ENCODE measurements at regions not wholly inside any gene's neighbourhood (a gene's known extent, or its start where the extent isn't known, plus 50 kb on each side); places are given as distances from the start of the nearest gene placed in this dataset.
A peak's percentile ranks its signal among the peaks of the same experiment; 100 is the strongest.

- peaks cover 0 to 1% (median 0%) of the 10 kb centered on the region in 5 donors for H3K36me3 Mint-ChIP-seq
- H3K4me3 ChIP-seq (ENCODE audit: low read length), result no peak overlapping the region
- peaks cover 0 to 13% (median 2%) of the 10 kb centered on the region in 11 donors for H3K9me3 Mint-ChIP-seq
- ChIA-PET CTCF (interaction anchor here (0.7 kb wide), 1 partner anchor 21 kb away, joined by 6 read pairs; no protein-coding TSS in a partner anchor), POLR2A (no interaction called here)
- no peak overlapping the region for H3K27ac ChIP-seq (ENCODE audit: low read depth, low read length)
- no peak for DNase-seq
- peaks cover 0 to 10% (median 5%) of the 10 kb centered on the region in 5 donors for H3K27me3 Mint-ChIP-seq
- H3K4me1 Mint-ChIP-seq, result peaks cover 0 to 2% (median 0%) of the 10 kb centered on the region in 7 donors
- no peak for ATAC-seq
- no peak overlapping the region for H3K4me3 Mint-ChIP-seq
- intact Hi-C loops (cut with micrococcal nuclease), result loop anchor here in 1 of 2 donors (10.0 kb wide), 1 partner anchor 310 kb away; no protein-coding TSS in a partner anchor
- no peaks in the 10 kb centered on the region for H3K9me3 ChIP-seq (ENCODE audit: control insufficient read depth in 2 of 3, low read length in 3 of 3)
- H3K36me3 ChIP-seq (ENCODE audit: control insufficient read depth in 2 of 3, insufficient read depth in 3 of 3, low read length in 3 of 3), result no peaks in the 10 kb centered on the region
- no peaks in the 10 kb centered on the region for H3K27me3 ChIP-seq (ENCODE audit: control insufficient read depth in 2 of 2, insufficient read depth in 2 of 2, low read length in 2 of 2)
- no peaks in the 10 kb centered on the region for H3K4me1 ChIP-seq (ENCODE audit: control insufficient read depth in 2 of 2, insufficient read depth in 2 of 2, low read length in 2 of 2)
- H3K27ac Mint-ChIP-seq, result no peak overlapping the region
Observed at GRCh38 chr6:15894973-15895725, 232.3 kb upstream of the DTNBP1 start.

- intact Hi-C loops (cut with micrococcal nuclease), result loop anchor here in 1 of 2 donors (10.0 kb wide), 1 partner anchor 311 kb away; no protein-coding TSS in a partner anchor
- peak in 1 of 9 donors; percentile 5 for DNase-seq
Observed at GRCh38 chr6:15893556-15894253, 230.9 kb upstream of the DTNBP1 start.

GRCh38 chr6:15892369-15892768 lies 229.5 kb upstream of the DTNBP1 start:
- Mint-ChIP-seq H3K36me3 (peaks cover 0 to 1% (median 0%) of the 10 kb centered on the region in 5 donors), H3K4me1 (peaks cover 0 to 9% (median 0%) of the 10 kb centered on the region in 7 donors), H3K27ac (no peak overlapping the region), H3K27me3 (peaks cover 0 to 5% (median 3%) of the 10 kb centered on the region in 5 donors), H3K4me3 (no peak overlapping the region), H3K9me3 (peaks cover 0 to 13% (median 2%) of the 10 kb centered on the region in 11 donors)
- no peak for ATAC-seq
- DNase-seq, result no peak
- ChIA-PET CTCF (no interaction called here), POLR2A (no interaction called here)
- no peak overlapping the region for H3K4me3 ChIP-seq (ENCODE audit: low read length)
- H3K4me1 ChIP-seq (ENCODE audit: control insufficient read depth in 2 of 2, insufficient read depth in 2 of 2, low read length in 2 of 2), result no peaks in the 10 kb centered on the region
- H3K9me3 ChIP-seq (ENCODE audit: control insufficient read depth in 2 of 3, low read length in 3 of 3), result no peaks in the 10 kb centered on the region
- no peak overlapping the region for H3K27ac ChIP-seq (ENCODE audit: low read depth, low read length)
- intact Hi-C loops (cut with micrococcal nuclease), result loop anchor here in 1 of 2 donors (10.0 kb wide), 1 partner anchor 312 kb away; no protein-coding TSS in a partner anchor
- H3K27me3 ChIP-seq (ENCODE audit: control insufficient read depth in 2 of 2, insufficient read depth in 2 of 2, low read length in 2 of 2), result no peaks in the 10 kb centered on the region
- no peaks in the 10 kb centered on the region for H3K36me3 ChIP-seq (ENCODE audit: control insufficient read depth in 2 of 3, insufficient read depth in 3 of 3, low read length in 3 of 3)

More at GRCh38 chr6:15893556-15894253, 230.9 kb upstream of the DTNBP1 start:
- peaks cover 0 to 6% (median 5%) of the 10 kb centered on the region in 5 donors for H3K27me3 Mint-ChIP-seq
- peaks cover 0 to 13% (median 2%) of the 10 kb centered on the region in 11 donors for H3K9me3 Mint-ChIP-seq
- peaks cover 0 to 1% (median 0%) of the 10 kb centered on the region in 5 donors for H3K36me3 Mint-ChIP-seq
- no peaks in the 10 kb centered on the region for H3K9me3 ChIP-seq (ENCODE audit: control insufficient read depth in 2 of 3, low read length in 3 of 3)
- no peaks in the 10 kb centered on the region for H3K36me3 ChIP-seq (ENCODE audit: control insufficient read depth in 2 of 3, insufficient read depth in 3 of 3, low read length in 3 of 3)
- no peak for ATAC-seq
- H3K27ac Mint-ChIP-seq, result no peak overlapping the region
- POLR2A ChIA-PET, result no interaction called here
- no peak overlapping the region for H3K27ac ChIP-seq (ENCODE audit: low read depth, low read length)
- H3K4me3 Mint-ChIP-seq, result no peak overlapping the region
- H3K4me3 ChIP-seq (ENCODE audit: low read length), result no peak overlapping the region
- H3K4me1 ChIP-seq (ENCODE audit: control insufficient read depth in 2 of 2, insufficient read depth in 2 of 2, low read length in 2 of 2), result no peaks in the 10 kb centered on the region
- no peaks in the 10 kb centered on the region for H3K27me3 ChIP-seq (ENCODE audit: control insufficient read depth in 2 of 2, insufficient read depth in 2 of 2, low read length in 2 of 2)
- CTCF ChIA-PET, result no interaction called here
- peaks cover 0 to 2% (median 0%) of the 10 kb centered on the region in 7 donors for H3K4me1 Mint-ChIP-seq

- no peaks in the 10 kb centered on the region for H3K9me3 ChIP-seq (ENCODE audit: control insufficient read depth in 2 of 3, low read length in 3 of 3)
- POLR2A ChIA-PET, result no interaction called here
- ATAC-seq (no peak), DNase-seq (no peak)
- Mint-ChIP-seq H3K27me3 (peaks cover 0 to 5% (median 3%) of the 10 kb centered on the region in 5 donors), H3K36me3 (peaks cover 0 to 1% (median 0%) of the 10 kb centered on the region in 5 donors), H3K9me3 (peaks cover 0 to 13% (median 2%) of the 10 kb centered on the region in 11 donors), H3K4me1 (peaks cover 0 to 9% (median 0%) of the 10 kb centered on the region in 7 donors), H3K27ac (no peak overlapping the region), H3K4me3 (no peak overlapping the region)
- H3K4me1 ChIP-seq (ENCODE audit: control insufficient read depth in 2 of 2, insufficient read depth in 2 of 2, low read length in 2 of 2), result no peaks in the 10 kb centered on the region
- no peaks in the 10 kb centered on the region for H3K36me3 ChIP-seq (ENCODE audit: control insufficient read depth in 2 of 3, insufficient read depth in 3 of 3, low read length in 3 of 3)
- H3K27me3 ChIP-seq (ENCODE audit: control insufficient read depth in 2 of 2, insufficient read depth in 2 of 2, low read length in 2 of 2), result no peaks in the 10 kb centered on the region
- CTCF ChIA-PET, result interaction anchor here (0.5 to 0.8 kb wide), 2 partner anchors 56 to 115 kb away, joined by 3 read pairs; no protein-coding TSS in a partner anchor
- no peak overlapping the region for H3K4me3 ChIP-seq (ENCODE audit: low read length)
- intact Hi-C loops (cut with micrococcal nuclease), result no loop called here
- no peak overlapping the region for H3K27ac ChIP-seq (ENCODE audit: low read depth, low read length)
Observed at GRCh38 chr6:15888798-15889772, 226.3 kb upstream of the DTNBP1 start.

GRCh38 chr6:15887491-15888461 lies 224.9 kb upstream of the DTNBP1 start:
- no peaks in the 10 kb centered on the region for H3K27me3 ChIP-seq (ENCODE audit: control insufficient read depth in 2 of 2, insufficient read depth in 2 of 2, low read length in 2 of 2)
- Mint-ChIP-seq H3K4me1 (peaks cover 0 to 9% (median 0%) of the 10 kb centered on the region in 7 donors), H3K36me3 (no peaks in the 10 kb centered on the region), H3K9me3 (peaks cover 0 to 8% (median 0%) of the 10 kb centered on the region in 11 donors), H3K4me3 (no peak overlapping the region), H3K27me3 (peaks cover 0 to 5% (median 3%) of the 10 kb centered on the region in 5 donors), H3K27ac (peak overlapping the region in 3 of 9 donors; percentile 21 to 64 (median 36))
- H3K4me3 ChIP-seq (ENCODE audit: low read length), result no peak overlapping the region
- intact Hi-C loops (cut with micrococcal nuclease), result no loop called here
- CTCF ChIA-PET, result interaction anchor here (0.9 kb wide), 1 partner anchor 11 kb away, joined by 3 read pairs; no protein-coding TSS in a partner anchor
- no peaks in the 10 kb centered on the region for H3K4me1 ChIP-seq (ENCODE audit: control insufficient read depth in 2 of 2, insufficient read depth in 2 of 2, low read length in 2 of 2)
- no peak overlapping the region for H3K27ac ChIP-seq (ENCODE audit: low read depth, low read length)
- ATAC-seq (no peak), DNase-seq (no peak)
- POLR2A ChIA-PET, result no interaction called here
- H3K9me3 ChIP-seq (ENCODE audit: control insufficient read depth in 2 of 3, low read length in 3 of 3), result no peaks in the 10 kb centered on the region
- no peaks in the 10 kb centered on the region for H3K36me3 ChIP-seq (ENCODE audit: control insufficient read depth in 2 of 3, insufficient read depth in 3 of 3, low read length in 3 of 3)
